ENCODE measurements at regions not wholly inside any gene's neighbourhood (a gene's known extent, or its start where the extent isn't known, plus 50 kb on each side); places are given as distances from the start of the nearest gene placed in this dataset.
"Not testable (repeated sequence)": the region's sequence is repeated elsewhere in the genome, so short reads cannot be mapped to it uniquely, and the experiment has no call there.

GRCh38 chr11:28900427-28900826 lies 792.2 kb downstream of the METTL15 start:
- DNase-seq (ENCODE audit: insufficient read length, low spot score) (no peak), FAIRE-seq (no peak)
- TF ChIP-seq, protein P1, sequence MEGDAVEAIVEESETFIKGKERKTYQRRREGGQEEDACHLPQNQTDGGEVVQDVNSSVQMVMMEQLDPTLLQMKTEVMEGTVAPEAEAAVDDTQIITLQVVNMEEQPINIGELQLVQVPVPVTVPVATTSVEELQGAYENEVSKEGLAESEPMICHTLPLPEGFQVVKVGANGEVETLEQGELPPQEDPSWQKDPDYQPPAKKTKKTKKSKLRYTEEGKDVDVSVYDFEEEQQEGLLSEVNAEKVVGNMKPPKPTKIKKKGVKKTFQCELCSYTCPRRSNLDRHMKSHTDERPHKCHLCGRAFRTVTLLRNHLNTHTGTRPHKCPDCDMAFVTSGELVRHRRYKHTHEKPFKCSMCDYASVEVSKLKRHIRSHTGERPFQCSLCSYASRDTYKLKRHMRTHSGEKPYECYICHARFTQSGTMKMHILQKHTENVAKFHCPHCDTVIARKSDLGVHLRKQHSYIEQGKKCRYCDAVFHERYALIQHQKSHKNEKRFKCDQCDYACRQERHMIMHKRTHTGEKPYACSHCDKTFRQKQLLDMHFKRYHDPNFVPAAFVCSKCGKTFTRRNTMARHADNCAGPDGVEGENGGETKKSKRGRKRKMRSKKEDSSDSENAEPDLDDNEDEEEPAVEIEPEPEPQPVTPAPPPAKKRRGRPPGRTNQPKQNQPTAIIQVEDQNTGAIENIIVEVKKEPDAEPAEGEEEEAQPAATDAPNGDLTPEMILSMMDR (IDR thresholded peaks at IDR 0.05; ENCODE audit: insufficient read depth, missing control alignments) = no peak

- FAIRE-seq (no peak), DNase-seq (ENCODE audit: insufficient read length, low spot score) (no peak)
- TF ChIP-seq, protein P1 (IDR thresholded peaks at IDR 0.05; ENCODE audit: insufficient read depth, missing control alignments) = no peak
These were observed 791.5 kb downstream of the METTL15 start for GRCh38 chr11:28899706-28900105.

DNA sequence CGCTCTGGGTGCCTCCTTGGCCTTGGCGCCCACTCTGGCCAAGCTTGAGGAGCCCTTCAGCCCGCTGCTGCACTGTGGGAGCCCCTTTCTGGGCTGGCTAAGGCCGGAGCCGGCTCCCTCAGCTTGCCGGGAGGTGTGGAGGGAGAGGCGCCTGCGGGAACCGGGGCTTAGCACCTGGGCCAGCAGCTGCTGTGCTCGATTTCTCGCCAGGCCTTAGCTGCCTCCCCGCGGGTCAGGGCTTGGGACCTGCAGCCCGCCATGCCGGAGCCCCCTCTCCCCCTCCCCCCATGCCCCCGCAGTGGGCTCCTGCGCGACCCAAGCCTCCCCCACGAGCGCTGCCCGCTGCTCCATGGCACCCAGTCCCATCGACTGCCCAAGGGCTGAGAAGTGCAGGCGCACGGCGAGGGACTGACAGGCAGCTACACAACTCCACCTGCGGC lies 782.4 kb downstream of the METTL15 start:
- not testable (repeated sequence) for FAIRE-seq

DNA sequence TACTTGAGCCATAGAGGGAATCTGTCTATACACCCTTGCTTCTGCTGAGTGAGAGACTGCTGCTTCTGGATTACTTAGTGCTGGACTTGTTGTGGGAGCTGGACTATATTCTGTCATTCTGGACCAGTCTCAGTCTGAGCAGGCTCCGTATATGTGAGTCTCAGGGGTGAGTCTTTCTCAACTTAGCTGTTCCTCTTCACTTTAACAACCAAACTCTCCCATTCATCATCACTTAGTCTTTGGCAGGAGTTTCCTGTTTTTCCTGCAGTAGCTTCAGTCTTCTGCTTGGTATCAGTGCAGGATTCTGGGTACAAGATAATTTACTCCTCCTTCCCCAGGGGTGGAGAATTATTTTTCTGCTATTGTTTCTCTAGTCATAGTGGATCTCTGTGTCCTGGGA lies 779.5 kb downstream of the METTL15 start:
- TF ChIP-seq, protein P1 (IDR thresholded peaks at IDR 0.05; ENCODE audit: insufficient read depth, missing control alignments) = no peak
- no peak for FAIRE-seq
- DNase-seq (ENCODE audit: insufficient read length, low spot score) = no peak

More for the DNA sequence above, 782.4 kb downstream of the METTL15 start:
- not testable (repeated sequence) for DNase-seq (ENCODE audit: insufficient read length, low spot score)

GRCh38 chr11:28879869-28880268 lies 771.7 kb downstream of the METTL15 start:
- DNase-seq (ENCODE audit: insufficient read length, low spot score) (no peak), FAIRE-seq (no peak)
- TF ChIP-seq, protein P1 (IDR thresholded peaks at IDR 0.05; ENCODE audit: insufficient read depth, missing control alignments) = no peak

DNA sequence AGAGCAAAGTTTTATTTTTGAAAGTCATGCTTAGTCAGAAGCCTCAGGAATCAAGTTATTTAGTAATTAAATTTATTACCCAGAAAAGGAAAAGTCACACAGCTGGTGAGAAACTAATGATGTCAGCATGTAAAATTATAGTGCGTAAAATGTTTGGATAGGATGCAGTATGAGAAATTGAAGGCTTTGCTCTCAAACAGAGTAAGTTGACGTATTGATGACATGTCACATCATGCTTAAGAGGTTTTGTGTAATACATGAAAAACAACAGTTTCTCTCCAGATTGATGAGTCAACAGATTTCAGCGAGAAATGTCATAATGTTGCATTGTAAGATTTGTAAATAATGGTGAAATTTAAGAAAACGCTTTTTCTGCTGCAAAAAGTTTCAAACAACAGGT lies 769.8 kb downstream of the METTL15 start:
- TF ChIP-seq, protein P1 (IDR thresholded peaks at IDR 0.05; ENCODE audit: insufficient read depth, missing control alignments) = no peak
- DNase-seq (ENCODE audit: insufficient read length, low spot score) (no peak), FAIRE-seq (peak; percentile 32)

- no peak for DNase-seq (ENCODE audit: insufficient read length, low spot score)
- no peak for FAIRE-seq
- TF ChIP-seq, protein P1 (IDR thresholded peaks at IDR 0.05; ENCODE audit: insufficient read depth, missing control alignments) = no peak
These were observed 769.2 kb downstream of the METTL15 start for GRCh38 chr11:28877340-28877739.

DNA sequence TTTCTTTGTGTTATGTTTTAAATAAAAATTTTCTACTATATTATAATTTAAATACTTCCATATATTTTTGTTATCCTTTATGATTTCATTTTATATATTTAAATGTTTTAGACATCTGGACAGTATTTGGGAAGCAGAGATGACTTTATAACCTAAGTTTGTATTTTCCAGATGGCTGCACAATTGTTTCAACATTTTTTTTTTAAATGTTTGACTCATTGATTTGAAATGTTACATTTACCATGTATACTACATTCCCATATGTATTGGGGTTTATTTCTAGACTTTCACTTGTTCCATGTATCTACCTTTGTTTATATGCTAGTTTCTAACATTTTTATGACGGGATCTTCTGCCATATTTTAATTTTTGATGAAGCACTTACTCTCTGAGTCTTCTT lies 766.5 kb downstream of the METTL15 start:
- no peak for DNase-seq (ENCODE audit: insufficient read length, low spot score)
- TF ChIP-seq, protein P1 (IDR thresholded peaks at IDR 0.05; ENCODE audit: insufficient read depth, missing control alignments) = no peak
- no peak for FAIRE-seq

Measured in D721Med (cell line).